ENCODE measurements at regions not wholly inside any gene's neighbourhood (a gene's known extent, or its start where the extent isn't known, plus 50 kb on each side); places are given as distances from the start of the nearest gene placed in this dataset.

GRCh38 chr2:128559533-128560515 lies 241.2 kb upstream of the HS6ST1 start:
- DNase-seq: no peak

DNA sequence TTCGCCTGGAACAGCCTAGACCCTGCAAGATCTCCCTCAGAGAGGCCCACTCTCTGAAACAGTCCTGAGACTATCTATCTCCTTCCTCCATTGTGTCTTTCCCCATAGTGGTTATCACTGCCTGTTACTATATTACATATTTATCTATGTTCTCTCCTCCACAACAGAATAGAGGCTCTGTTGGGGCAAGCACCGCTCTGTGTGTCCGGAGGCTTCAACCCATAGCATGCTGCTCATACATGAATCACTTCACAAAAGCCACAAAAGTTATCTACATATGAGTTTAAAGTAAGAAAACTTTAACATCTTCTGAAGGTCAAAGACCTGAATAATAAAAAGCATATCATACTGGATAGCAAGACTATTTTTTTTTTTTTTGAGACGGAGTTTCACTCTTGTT lies 242.1 kb upstream of the HS6ST1 start:
- DNase-seq: no peak

DNA sequence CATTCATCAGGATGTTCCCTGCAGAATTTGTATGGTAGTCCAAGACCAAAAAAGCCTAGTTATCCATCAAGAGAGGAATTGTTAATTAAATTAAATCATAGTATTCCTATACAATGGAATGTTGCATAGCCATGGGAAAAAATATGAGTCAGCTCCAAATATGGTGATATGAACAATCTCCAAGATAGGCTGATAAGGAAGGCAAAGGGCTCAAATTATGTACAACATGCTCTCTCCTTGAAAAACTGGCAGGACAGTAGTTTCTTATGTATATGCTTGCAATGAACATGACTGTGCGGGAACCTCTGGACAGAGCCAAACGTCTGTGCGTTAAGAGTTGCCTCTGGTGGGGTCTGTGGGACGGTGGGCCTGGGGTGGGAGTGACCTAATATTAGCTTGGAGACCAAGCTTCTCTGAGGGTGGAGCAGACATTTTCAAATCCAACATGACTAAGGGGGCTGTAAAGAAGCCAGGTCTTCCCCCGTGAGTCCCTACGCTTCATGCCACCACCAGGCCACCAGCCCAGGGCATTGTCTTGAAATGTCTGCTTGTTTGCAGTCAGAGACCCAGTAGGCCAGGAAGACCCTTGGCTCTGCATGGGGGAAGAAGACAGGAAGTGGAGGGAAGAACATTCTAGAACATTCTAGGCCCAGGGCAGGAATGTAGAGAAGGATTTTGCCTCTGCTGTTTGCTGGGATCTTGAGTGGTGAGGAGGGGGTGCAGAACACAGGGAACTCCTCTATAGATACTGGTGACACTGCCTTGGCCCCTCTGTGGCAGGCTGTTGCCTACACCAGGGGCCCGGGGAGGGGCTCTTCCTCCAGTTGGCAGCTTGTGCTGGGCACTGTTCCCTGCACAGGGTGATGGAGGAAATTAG lies 244.0 kb upstream of the HS6ST1 start:
- DNase-seq: no peak

GRCh38 chr2:128563348-128563687 lies 244.7 kb upstream of the HS6ST1 start:
- no peak for DNase-seq

GRCh38 chr2:128564131-128564530 lies 245.5 kb upstream of the HS6ST1 start:
- DNase-seq: no peak

GRCh38 chr2:128564551-128564950 lies 245.9 kb upstream of the HS6ST1 start:
- DNase-seq: no peak

GRCh38 chr2:128565441-128565840 lies 246.8 kb upstream of the HS6ST1 start:
- DNase-seq: no peak

DNA sequence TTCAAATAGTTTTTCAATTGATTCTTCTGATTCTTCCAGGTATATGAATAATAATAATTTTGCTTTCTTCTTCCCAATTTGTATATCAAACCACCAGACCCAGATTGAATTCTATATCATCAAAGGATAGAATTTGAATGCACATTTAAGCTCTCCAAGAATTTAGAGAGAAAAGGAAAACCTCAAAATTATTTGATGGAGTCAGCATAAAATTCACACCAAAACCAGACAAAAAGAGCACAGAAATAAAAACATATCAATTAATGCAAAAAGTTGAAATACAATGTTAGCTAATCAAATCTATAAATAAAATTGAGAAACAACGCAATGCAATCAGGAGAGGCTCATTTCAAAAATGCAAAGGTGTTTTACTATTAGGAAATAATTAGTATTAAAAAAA lies 248.0 kb upstream of the HS6ST1 start:
- DNase-seq: no peak

DNA sequence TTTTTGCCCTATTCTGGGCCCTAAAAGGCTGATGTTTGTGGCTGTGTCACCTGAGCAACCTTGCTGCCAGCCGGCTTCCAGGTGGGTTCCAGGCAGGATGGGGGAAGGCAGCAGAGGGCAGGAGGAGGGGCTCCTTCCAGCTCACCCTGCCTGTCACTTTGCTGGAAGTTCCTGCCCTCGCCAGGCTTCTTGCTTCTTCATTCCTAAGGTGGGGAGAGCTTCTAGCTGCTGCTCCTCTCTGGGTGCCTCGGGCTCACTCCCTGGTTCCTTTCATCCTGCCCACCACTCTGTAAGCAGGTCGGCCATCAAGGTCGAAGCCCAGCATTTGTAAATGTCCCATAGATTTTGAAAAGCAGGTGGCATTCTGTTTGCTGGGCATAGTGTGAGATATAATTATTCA lies 249.4 kb upstream of the HS6ST1 start:
- no peak for DNase-seq

DNA sequence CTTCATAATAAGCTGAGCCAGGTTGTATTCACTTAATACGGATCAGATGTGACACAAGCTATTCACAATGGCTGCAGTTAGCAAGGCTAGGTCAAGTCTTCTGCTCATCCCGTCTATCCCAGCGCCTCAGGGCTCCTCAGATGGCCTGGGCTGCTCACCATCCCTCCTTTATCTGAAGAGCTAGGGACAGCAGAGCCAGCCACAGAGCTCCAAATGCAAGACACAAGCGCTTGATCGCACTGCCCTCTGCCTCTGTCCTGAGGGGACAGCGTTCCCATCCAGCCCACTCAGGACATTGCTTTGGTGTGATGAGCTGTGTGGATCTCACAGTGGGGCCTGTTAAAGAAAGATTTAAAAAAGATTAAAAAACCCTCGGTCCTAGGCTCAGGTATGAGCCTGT lies 254.4 kb upstream of the HS6ST1 start:
- no peak for DNase-seq

DNA sequence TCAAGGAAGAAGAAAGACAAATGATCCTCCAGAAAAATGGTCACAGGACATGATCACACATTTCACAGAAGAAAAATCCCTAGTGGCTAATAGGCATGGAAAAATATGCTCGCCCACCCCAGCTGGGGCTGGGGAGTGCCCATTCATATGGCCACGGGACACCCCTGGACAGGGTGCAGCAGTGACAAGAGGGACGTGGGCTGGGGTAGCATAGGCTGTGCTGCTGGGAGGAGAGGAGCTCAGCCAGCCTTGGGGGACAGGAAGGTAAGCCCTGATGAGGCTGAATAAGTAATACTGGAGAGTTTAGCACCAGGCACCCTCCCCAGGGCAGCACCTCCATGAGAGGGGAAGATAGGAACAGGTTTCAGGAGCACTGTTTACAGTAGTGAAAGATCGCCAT lies 254.9 kb upstream of the HS6ST1 start:
- no peak for DNase-seq

- no peak for DNase-seq
Measured at GRCh38 chr2:128577141-128577930, 258.7 kb upstream of the HS6ST1 start.

- DNase-seq: peak; percentile 54
Measured at GRCh38 chr2:128578406-128579390, 260.0 kb upstream of the HS6ST1 start.

- DNase-seq: no peak
Measured at GRCh38 chr2:128579825-128580224, 261.2 kb upstream of the HS6ST1 start.

GRCh38 chr2:128580988-128581848 lies 262.6 kb upstream of the HS6ST1 start:
- DNase-seq: no peak

- DNase-seq: no peak
Measured at GRCh38 chr2:128581849-128582244, 263.2 kb upstream of the HS6ST1 start.

- no peak for DNase-seq
Measured at GRCh38 chr2:128584296-128584890, 265.7 kb upstream of the HS6ST1 start.

DNA sequence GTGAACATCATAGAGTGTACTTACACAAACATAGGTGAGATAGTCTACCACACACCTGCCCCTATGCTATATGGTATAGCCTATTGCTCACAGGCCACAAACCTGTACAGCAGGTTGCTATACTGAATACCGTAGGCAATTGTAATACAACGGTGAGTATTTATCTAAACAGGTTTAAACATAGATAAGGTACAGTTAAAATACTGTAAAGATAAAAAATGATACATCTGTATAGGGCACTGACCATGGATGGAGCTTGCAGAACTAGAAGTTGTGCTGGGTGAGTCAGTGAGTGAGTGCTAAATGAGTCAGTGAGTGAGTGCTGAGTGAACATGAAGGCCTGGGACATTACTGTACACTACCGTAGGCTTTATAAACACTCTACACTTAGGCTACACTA lies 267.0 kb upstream of the HS6ST1 start:
- no peak for DNase-seq

GRCh38 chr2:128589681-128590080 lies 271.0 kb upstream of the HS6ST1 start:
- DNase-seq: no peak

- DNase-seq: no peak
Measured at GRCh38 chr2:128590309-128591021, 271.8 kb upstream of the HS6ST1 start.

Measured in NCI-H2171 treated with DMSO at 0.1 percent for 48 hours (cell line).